ENCODE measurements at regions not wholly inside any gene's neighbourhood (a gene's known extent, or its start where the extent isn't known, plus 50 kb on each side); places are given as distances from the start of the nearest gene placed in this dataset.

DNA sequence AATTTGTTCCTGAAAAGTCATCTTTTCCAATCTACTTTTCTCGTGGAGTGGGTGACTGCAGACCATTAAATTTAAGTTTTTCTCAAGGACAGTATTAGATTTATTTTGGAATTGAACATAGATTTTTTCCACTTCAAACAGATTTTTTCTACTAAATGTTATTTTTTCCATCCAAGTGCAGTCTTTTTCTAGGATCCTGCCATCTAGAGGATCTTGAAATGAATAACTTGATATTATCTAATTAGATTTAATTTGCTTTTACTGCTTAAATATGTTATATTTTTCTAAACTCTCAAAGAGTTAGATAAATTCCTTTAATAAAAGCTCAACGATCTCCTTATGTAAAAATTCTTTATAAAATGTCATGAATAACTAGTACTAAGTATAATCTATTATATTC, 136.9 kb upstream of the PRR16 start:
- TF ChIP-seq CREB1 (IDR thresholded peaks at IDR 0.05), result no peak
- TF ChIP-seq CREB1 (CRISPR knock-in tag; IDR thresholded peaks at IDR 0.05), result no peak
- TF ChIP-seq GABPB1 (CRISPR knock-in tag; IDR thresholded peaks at IDR 0.05), result no peak
- TF ChIP-seq, protein P1, sequence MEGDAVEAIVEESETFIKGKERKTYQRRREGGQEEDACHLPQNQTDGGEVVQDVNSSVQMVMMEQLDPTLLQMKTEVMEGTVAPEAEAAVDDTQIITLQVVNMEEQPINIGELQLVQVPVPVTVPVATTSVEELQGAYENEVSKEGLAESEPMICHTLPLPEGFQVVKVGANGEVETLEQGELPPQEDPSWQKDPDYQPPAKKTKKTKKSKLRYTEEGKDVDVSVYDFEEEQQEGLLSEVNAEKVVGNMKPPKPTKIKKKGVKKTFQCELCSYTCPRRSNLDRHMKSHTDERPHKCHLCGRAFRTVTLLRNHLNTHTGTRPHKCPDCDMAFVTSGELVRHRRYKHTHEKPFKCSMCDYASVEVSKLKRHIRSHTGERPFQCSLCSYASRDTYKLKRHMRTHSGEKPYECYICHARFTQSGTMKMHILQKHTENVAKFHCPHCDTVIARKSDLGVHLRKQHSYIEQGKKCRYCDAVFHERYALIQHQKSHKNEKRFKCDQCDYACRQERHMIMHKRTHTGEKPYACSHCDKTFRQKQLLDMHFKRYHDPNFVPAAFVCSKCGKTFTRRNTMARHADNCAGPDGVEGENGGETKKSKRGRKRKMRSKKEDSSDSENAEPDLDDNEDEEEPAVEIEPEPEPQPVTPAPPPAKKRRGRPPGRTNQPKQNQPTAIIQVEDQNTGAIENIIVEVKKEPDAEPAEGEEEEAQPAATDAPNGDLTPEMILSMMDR (CRISPR knock-in tag; IDR thresholded peaks at IDR 0.05), result no peak
- TF ChIP-seq TARDBP (CRISPR knock-in tag; IDR thresholded peaks at IDR 0.05), result no peak
- no peak for TF ChIP-seq FOXA1 (IDR thresholded peaks at IDR 0.05)
- no peak for TF ChIP-seq FOXA1 (CRISPR knock-in tag; IDR thresholded peaks at IDR 0.05)
- no peak for TF ChIP-seq SMYD3 (CRISPR knock-in tag; IDR thresholded peaks at IDR 0.05)
- no peak for TF ChIP-seq TBP (CRISPR knock-in tag; IDR thresholded peaks at IDR 0.05)
- TF ChIP-seq SNAPC2 (CRISPR knock-in tag; IDR thresholded peaks at IDR 0.05), result no peak
- TF ChIP-seq ATRX (CRISPR knock-in tag; IDR thresholded peaks at IDR 0.05; ENCODE audit: borderline replicate concordance), result no peak

Measured in HepG2 (cell line).